BJ (cell line): ENCODE measurements at regions not wholly inside any gene's neighbourhood (a gene's known extent, or its start where the extent isn't known, plus 50 kb on each side); places are given as distances from the start of the nearest gene placed in this dataset.

ENCODE experiments used
- CTCF ChIA-PET: fragments of 350-600 bp; formaldehyde crosslinking; extraction: SDS; loops from one replicate; lab custom pipeline; 2021; ENCODE audit warnings: antibody characterized with exemption, inconsistent platforms; lab: Yijun Ruan, JAX
- POLR2A ChIA-PET: fragments of 300-600 bp; sonication (Branson Sonifier 250); formaldehyde crosslinking; extraction: SDS; loops from one replicate; lab custom pipeline; 2021; ENCODE audit warnings: antibody characterized with exemption; lab: Charles Lee
- DNase-seq: peaks from one replicate; pipeline ENCODE4 v3.0.0-alpha.2; 2011; ENCODE audit warnings: low read depth
- H3K27me3 ChIP-seq: 2 replicates; pipeline ENCODE4 v1.6.0; 2011; ENCODE audit warnings: low read length; ENCODE audit not compliant: control insufficient read depth, insufficient read depth
- H3K36me3 ChIP-seq: 2 replicates; pipeline ENCODE4 v1.5.1; 2011; ENCODE audit warnings: low read length; ENCODE audit not compliant: control insufficient read depth, insufficient read depth
- H3K4me3 ChIP-seq: 2 replicates; pipeline ENCODE4 v1.5.1; 2011; ENCODE audit warnings: low read depth, mild to moderate bottlenecking, control low read depth, low read length
- TF ChIP-seq, protein P1 (sequence below): IDR thresholded peaks from 2 replicates; pipeline ENCODE4 v1.5.1; 2011; ENCODE audit warnings: low read depth, mild to moderate bottlenecking, control low read depth, inconsistent platforms, low read length, moderate library complexity; ENCODE audit not compliant: insufficient read depth

DNA sequence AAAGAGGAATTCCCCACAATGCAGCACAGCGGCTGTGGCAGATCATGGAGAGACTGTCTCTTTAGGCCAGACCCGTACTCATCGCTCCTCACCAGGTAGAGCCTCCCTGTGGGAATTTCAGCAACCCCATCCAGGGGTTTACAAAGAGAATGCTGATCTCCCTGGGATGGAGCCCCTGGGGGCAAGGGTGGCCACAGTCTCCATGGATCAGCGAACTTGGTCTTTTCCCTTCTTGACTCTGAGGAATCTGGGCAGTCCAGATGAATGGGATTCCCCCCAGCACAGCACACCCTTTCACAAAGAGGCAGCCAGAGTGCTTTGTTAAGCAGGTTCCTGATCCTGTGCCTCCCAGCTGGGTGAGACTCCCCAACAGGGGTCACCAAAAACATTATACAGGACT lies 108.7 kb upstream of the RGMB start:
- no peak for DNase-seq
- POLR2A ChIA-PET, result no interaction called here
- no peaks in the 10 kb centered on the region for H3K27me3 ChIP-seq
- TF ChIP-seq, protein P1, sequence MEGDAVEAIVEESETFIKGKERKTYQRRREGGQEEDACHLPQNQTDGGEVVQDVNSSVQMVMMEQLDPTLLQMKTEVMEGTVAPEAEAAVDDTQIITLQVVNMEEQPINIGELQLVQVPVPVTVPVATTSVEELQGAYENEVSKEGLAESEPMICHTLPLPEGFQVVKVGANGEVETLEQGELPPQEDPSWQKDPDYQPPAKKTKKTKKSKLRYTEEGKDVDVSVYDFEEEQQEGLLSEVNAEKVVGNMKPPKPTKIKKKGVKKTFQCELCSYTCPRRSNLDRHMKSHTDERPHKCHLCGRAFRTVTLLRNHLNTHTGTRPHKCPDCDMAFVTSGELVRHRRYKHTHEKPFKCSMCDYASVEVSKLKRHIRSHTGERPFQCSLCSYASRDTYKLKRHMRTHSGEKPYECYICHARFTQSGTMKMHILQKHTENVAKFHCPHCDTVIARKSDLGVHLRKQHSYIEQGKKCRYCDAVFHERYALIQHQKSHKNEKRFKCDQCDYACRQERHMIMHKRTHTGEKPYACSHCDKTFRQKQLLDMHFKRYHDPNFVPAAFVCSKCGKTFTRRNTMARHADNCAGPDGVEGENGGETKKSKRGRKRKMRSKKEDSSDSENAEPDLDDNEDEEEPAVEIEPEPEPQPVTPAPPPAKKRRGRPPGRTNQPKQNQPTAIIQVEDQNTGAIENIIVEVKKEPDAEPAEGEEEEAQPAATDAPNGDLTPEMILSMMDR, result no peak
- CTCF ChIA-PET, result no interaction called here
- H3K36me3 ChIP-seq, result no peaks in the 10 kb centered on the region
- no peak overlapping the region for H3K4me3 ChIP-seq

DNA sequence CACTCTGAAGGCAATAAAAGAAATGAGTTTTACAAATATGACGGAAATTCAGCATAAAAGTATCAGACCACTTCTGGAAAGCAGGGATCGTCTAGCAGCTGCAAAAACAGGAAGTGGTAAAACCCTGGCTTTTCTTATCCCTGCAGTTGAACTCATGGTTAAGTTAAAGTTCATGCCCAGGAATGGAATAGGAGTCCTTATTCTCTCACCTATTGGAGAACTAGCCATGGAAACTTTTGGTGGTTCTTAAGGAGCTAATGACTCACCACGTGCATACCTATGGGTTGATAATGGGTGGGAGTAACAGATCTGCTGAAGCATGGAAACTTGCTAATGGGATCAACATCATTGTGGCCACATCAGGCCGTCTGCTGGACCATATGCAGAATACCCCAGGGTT lies 93.5 kb upstream of the RGMB start:
- Histone ChIP-seq H3K27me3 (no peaks in the 10 kb centered on the region), H3K36me3 (no peaks in the 10 kb centered on the region), H3K4me3 (no peak overlapping the region)
- ChIA-PET CTCF (no interaction called here), POLR2A (no interaction called here)
- TF ChIP-seq, protein P1, result no peak
- no peak for DNase-seq

DNA sequence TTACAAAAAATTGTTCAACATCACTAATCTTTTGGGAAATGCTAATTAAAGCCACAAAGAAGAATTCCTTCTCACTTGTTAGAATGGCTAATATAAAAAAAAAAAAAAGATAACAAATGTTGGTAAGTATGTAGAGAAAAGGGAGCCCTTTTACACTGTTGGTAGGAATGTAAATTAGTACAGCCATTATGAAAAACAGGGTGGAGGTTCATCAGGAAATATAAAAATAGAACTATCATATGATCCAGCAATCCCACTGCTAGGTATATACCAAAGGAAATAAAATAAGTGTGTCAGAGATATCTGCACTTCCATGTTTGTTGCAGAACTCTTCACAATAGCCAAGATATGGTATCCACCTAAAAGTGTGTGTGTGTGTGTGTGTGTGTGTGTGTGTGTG lies 83.5 kb upstream of the RGMB start:
- Histone ChIP-seq H3K4me3 (no peak overlapping the region), H3K27me3 (no peaks in the 10 kb centered on the region), H3K36me3 (no peaks in the 10 kb centered on the region)
- ChIA-PET POLR2A (no interaction called here), CTCF (no interaction called here)
- TF ChIP-seq, protein P1, result no peak
- DNase-seq, result no peak

DNA sequence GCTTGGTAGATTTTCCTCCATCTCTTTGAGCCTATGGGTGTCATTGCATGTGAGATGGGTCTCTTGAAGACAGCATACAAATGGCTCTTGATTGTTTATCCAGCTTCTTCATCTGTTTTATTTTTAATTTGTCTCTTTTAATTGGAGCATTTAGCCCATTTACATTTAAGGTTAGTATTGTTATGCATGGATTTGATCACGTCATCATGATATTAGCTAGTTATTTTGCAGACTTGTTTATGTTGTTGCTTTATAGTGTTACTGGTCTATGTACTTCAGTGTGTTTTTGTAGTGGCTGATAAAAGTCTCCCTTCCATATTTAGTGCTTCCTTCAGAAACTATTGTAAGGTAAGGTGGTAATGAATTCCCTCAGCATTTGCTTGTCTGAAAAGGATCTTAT lies 78.6 kb upstream of the RGMB start:
- POLR2A ChIA-PET, result no interaction called here
- TF ChIP-seq, protein P1, result no peak
- Histone ChIP-seq H3K36me3 (no peaks in the 10 kb centered on the region), H3K27me3 (no peaks in the 10 kb centered on the region), H3K4me3 (no peak overlapping the region)
- CTCF ChIA-PET, result no interaction called here
- DNase-seq, result no peak

DNA sequence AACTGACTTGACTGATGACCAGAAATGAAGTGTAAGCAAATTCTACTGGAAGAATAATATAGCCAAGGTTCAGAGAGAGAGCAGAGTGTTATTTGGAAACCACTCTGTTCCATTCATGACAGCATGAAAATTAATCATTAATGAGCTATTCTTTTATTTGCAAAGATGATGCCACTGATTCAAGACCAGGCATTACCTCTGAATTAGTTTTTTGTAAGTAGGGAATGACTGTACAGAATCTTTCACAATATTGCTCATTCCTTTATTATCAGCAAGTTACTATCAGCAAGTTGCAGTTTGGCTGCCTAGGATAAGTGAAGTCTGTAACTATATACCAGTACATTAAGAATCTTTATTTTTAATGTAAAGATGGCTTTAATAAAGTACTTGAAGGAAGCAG lies 75.1 kb upstream of the RGMB start:
- TF ChIP-seq, protein P1, result no peak
- Histone ChIP-seq H3K36me3 (no peaks in the 10 kb centered on the region), H3K4me3 (no peak overlapping the region), H3K27me3 (no peaks in the 10 kb centered on the region)
- DNase-seq, result no peak
- CTCF ChIA-PET, result no interaction called here
- POLR2A ChIA-PET, result no interaction called here
